GM18861 (cell line): ENCODE measurements at regions not wholly inside any gene's neighbourhood (a gene's known extent, or its start where the extent isn't known, plus 50 kb on each side); places are given as distances from the start of the nearest gene placed in this dataset.
"Not testable (repeated sequence)": the region's sequence is repeated elsewhere in the genome, so short reads cannot be mapped to it uniquely, and the experiment has no call there.

ENCODE experiments used
- ATAC-seq: cut with Tn5 transposase; IDR thresholded peaks from one replicate; pipeline ENCODE4 v1.9.1; 2021; ENCODE audit not compliant: unreplicated experiment

DNA sequence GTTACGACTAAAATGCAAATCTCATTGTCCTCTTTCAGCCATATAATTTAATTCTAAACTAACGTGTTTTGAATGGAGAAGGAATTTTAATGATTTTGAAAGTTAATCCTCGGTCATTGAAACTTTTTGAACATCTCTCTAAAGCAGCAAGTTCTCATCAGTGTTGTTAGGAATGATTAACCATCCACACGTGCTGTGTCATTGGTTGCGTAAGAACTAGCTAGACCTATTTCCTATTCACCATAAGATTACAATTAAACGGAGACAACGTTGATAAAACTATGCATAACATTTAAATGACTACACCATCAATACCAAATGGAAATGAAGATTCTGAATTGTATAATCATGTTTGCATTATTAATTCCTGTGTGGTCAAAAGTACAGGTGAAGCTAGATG, 155.6 kb upstream of the IRS2 start:
- ATAC-seq = no peak

DNA sequence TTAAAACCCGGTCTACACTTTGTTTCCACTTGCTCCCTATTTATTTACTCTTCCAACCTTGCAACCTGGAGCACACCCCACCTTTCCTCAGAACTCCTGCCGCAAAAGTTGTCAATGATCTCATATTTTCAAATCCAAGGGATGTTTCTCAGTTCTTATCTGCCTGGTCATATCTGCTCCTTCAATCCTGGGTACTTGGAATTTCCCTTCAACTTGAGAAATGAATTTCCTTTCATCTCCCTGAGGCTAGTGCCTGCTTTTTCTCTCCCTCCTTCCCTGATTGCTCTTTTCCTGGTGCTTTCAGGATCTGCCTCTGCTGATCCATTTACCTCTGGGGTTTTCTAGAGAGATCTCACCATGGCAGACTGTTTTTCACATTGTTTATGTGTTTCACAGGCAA, 154.8 kb upstream of the IRS2 start:
- ATAC-seq = no peak

DNA sequence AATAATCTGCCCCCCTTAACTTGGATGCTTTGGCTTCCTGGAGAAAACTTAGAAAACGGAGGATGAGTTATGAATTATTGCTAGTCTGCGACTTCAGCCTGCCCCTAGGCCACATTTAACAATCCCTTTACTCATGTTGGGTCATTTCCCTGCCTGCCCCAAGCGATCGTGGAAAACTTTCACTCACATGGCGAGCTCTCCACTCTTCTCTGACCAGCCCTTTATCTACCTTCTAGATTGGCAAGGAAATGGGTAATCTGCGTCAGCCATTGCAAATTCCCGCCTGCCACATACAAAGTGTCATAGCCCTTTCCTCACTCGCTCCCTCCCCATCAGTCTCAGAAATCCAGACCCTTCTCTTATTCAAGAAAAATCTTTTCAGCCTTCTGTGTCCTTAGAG, 154.3 kb upstream of the IRS2 start:
- ATAC-seq = no peak

DNA sequence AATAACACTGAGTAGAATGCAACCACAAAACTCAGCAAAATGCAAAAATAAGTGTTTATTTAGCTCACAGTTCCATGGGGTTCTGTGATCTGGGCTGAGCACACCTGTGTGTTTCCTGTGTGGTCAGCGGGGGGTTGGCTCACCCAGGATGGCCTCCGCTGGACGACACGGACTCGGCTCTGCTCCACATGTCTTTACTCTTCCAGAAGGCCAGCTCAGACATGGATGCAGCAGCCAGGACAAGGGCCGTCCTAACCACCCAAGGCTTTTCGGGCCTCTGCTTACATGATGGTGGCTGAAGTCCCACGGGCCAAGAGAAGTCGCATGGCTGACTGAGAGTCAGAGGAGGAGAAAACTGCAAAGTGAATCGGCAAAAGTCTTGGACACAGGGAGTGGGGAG, 153.5 kb upstream of the IRS2 start:
- no peak for ATAC-seq

DNA sequence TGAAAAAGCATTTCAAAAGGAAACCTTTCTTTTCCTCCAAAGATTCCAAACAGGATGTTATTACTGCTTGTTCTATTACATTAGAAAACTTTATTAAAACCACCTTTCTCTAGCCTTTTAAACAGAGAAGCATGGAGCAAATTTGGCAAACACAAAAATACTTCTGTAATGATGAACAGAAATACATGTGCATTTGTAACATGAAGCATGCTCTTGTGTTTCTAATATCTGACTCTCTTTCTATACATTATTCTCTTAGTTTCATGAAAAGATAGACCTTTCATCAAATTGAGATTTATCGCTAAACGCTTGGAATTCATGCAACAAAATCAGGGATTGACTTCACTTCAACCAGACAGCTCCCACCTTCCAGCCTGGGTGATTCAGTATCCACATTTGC, 152.8 kb upstream of the IRS2 start:
- ATAC-seq = no peak

DNA sequence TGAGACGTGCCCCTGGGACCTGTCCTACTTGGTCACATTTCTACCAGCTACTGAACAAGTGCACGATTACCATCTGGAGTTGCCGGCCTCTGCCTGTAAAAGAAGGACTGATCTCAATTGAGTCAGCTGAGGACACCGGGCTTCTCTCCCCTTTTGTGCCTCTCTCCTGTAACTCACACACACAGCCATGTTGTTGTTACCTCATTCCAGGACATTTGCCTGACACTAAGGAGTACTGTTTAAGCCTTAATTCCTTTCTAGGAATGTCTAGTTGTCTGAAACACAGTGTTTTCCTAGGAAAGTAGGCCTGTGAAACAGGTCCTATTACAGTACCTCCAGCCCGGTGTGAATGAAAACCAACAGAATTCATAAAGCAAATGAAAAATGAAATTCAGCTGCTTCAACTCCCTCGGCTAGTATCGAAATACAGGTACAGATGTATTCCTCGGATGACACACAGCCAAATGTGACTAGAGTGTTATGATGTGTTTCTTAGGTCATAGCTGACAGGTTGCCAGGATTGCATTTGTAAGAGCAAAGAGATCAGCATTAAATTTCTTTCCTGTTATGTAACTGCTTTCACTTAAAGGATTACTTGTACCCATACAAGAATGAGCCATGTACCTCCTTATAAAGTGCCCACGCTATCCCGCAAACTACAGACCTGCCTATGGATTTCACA, 152.0 kb upstream of the IRS2 start:
- ATAC-seq = no peak

DNA sequence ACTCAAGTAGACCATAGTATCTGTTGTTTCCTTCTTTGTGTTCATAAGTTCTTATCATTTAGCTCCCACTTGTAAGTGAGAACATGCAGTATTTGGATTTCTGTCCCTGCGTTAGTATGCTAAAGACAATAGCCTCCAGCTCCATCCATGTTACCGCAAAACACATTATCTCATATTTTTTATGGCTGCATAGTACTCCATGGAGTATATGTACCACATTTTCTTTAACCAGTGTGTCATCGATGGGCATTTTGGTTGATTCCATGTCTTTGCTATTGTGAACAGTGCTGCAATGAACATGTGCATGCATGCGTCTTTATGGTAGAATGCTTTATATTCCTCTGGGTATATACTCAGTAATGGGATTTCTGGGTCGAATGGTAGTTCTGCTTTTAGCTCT, 148.1 kb upstream of the IRS2 start:
- not testable (repeated sequence) for ATAC-seq

DNA sequence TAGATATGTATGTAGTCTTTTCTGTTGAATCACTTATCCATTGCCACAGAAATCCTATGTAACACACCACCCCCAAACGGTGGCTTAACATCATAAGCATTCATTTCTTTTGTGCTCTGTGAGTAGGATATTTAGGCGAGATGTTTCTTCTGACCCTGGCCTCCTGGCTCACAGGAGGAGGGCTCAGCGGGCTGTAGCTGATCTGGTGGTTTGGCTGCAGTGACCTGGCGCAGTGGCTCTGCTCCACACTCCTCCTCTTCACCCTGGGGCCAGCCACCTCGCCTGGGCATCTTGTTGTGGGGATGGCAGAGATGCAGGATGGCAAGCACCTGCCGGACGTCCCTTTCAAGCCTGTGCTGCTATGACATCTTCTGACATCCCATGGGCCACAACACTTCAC, 147.1 kb upstream of the IRS2 start:
- ATAC-seq = no peak

DNA sequence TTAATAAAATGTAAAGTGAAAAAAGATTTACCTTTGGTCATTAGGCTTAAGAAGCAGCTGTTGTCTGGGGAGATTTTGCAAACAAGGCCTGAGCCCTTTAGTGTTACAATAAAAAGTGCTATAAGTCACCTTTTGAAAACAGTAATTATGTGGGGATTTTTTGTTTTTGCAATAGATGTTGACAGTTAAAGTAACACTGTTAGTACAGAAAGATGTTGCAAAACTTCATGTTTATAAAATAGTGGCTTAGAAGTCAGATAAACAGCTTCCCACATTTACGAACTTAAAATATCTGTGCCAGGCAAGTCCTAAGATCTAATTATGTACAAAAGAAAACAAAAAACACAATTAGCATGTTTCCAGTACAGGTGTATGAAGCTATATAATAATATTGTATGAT, 138.0 kb upstream of the IRS2 start:
- no peak for ATAC-seq

DNA sequence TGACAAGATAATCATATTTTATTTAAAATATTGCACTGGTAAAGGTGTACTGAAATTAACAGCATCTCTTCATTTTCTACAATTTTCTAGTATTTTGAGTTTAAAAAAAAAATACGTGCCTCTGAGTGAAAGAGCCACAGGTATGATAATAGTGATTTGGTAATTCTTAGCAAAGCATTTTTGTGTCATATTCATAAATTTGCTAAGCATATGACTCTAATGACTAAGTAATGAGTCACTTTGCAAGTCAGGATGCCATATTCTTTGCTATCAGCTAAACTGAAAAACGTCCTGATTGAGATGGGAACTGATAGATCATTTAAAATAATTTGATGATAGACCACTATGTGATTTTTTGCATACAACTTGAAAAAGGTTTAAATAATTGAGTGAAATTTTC, 136.1 kb upstream of the IRS2 start:
- no peak for ATAC-seq

DNA sequence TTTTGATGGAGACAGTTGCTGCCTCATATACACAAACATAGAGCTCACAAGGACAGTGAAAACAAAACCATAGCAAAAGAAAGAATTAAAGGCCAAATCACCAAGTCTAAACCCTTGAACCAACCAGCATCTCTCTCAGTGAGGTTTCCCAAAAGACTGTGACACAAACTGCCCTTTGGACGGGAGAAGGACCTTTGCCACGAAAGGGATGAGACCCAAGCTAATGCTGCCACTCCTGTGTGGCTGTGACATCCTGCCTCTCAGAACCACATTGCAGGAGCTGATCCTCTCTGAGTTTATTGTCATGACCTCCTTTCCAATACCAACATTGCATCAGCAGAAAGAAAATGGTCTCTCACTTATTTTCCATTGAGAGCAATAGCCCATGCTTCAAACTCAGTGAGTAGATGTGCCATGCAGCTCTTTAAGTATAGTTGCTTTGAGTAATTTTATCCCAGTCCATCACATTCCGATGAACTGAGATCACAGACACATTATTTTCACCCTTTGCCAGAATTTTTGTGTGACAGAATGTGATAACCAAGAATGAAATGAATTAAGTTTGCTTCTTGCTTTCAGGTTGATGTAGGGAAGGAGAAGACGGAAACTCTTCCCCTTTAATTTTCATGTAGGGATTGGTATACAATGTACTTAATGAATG, 133.5 kb upstream of the IRS2 start:
- ATAC-seq = no peak

DNA sequence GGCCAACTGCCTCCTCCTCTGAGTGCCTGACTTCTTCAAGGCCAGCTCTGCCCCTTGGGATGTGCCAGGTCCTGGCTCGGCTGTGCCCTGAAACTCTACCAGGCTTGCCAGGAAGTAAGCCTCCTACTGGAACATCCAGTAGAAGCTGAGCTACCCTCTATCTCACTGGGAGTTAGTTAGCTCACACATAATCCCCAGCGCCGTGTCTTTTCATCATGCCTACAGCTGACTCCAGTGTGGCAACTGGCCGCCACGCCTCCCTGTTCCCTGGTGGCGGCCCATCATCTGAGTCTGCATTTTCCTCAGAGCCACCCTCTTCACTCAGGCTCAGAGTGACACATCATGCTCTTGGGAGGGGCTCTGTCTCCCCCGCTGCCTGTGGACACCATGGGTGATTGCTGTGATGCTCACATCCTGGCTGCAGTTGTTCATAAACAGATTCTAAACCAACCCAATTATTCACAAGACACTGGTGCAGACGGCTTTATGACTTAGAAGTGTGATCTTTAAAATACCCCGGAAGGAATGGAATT, 131.9 kb upstream of the IRS2 start:
- ATAC-seq = no peak

DNA sequence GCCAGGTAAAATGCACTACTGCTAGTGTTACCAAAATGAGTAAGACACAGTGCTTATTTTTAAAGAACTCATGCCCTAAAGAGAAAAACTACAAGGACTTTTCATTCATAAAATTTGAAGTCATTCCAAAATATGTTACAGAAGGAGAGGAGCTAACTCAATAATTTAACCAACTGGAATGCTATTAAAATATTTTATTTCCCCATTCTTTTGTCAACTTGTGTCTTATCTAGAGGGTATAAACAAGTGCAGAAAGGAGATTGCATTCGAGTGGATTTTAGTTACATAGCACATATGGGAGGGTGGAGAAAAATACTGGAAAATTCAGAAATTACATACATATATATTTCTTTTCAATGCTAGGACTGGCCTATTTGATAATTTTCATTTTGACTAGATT, 131.0 kb upstream of the IRS2 start:
- no peak for ATAC-seq

DNA sequence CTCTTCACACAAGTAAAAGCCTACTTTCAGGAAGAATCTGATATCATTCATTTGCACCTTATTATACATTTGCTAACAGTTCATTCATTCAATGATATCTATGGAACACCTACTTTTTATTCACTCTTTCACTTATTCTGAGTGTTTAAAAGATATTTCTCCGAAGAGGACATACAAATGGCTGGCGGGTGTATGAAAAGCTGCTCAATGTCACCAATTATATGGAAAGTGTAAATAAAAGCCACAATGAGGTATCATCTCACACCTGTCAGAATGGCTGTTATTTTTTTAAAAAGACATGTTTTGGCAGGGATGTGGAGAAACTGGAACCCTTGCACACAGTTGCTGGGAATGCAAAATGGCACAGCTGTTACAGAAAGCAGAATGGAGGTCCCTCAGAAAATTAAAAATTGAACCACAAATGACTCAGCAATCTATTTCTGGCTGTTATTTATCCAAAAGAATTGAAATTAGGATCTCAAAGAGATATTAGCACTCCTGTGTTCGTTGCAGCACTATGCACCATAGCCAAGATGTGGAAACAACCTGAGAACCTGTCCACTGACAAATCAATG, 127.6 kb upstream of the IRS2 start:
- ATAC-seq = no peak

DNA sequence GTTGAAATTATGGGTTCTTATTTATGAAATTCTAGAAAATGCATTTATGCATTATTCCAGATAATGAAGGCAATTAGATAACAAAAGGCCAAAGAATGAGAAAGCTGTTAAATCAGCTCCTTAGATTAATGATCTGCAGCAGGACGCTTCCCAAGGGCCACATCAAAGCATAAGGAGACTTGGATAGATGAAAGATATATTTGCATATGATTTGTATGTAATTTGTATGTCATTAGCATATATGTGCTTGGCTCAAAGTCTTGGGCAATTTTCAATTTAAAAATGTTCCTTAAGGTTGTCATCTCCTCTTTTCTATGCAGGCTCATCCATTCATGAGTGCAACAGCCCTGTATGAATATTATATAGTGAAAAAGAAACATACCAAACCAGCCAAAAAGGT, 126.8 kb upstream of the IRS2 start:
- ATAC-seq = no peak

DNA sequence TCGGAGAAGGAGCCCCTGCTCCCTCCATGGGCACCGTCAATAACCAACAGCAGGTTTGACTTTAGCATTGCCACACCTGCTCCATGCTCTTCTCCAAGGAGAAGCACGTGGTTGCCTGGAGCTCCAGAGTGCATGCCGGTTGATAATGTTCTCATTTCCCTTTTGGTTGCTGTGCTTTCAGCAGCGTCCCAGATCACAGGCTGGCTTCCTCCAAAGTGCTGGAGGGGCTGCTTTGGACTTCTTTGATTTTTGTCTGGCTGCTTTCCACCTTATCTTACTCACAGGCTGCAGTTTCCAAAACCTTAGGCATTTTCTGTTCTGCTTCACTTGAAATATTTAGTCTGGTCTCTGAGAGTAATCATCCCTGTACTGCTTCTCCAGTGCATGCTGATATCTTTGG, 123.8 kb upstream of the IRS2 start:
- ATAC-seq = no peak

DNA sequence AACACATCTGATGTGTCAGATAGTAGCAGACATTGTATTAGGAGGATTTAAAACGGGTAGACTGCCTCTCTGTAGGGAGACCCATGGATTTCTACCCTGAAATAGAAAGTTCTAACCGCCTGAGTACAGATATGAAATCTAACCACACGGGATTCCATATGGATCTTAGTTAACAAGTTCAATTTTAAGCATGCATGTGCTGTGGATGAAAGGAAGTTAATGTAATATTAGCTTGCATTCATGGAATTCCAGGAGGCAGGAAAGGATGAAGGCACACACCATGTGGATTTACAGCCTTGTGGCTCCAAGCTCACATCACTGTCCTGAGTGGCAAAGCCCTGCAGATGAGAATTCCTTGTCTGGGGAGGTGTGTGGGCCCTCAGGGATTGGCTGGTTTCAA, 120.6 kb upstream of the IRS2 start:
- ATAC-seq = no peak

DNA sequence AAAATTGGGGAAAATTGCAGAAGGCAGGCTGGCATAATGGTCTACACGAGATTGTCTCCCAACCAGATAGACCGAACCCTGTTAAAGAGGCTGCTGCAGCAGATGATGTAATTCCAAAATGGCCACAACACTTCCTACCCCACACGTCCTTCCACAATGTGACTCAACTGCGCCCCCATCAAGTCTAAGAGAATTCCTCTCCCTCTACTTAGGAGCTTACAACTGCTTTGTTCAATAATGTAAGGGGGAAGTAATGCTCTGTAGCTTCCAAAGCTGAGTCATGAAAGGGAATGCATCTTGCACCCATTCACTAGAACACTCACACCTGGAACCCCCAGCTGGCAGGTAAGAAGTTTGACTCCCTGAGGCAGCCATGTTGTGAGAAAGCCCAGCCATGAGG, 117.8 kb upstream of the IRS2 start:
- ATAC-seq = no peak

DNA sequence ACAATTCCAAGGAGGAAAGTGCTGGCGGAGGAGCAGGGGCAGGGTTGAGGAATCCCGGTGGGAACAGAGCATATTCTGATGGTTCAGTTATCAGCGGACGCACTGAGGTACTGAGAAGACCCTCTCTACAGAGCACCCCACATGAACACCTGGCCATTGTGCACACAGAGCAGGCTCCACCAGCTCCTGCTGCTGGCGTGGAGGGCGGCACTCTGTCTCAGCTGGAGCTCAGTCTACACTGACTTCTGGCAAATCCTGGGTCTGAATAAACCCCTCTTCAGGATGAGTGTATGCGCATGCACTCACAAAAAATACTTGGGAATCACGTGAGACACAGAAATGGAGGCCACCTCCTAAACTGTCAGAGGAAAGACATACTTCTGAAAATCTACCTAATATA, 114.4 kb upstream of the IRS2 start:
- ATAC-seq = no peak

DNA sequence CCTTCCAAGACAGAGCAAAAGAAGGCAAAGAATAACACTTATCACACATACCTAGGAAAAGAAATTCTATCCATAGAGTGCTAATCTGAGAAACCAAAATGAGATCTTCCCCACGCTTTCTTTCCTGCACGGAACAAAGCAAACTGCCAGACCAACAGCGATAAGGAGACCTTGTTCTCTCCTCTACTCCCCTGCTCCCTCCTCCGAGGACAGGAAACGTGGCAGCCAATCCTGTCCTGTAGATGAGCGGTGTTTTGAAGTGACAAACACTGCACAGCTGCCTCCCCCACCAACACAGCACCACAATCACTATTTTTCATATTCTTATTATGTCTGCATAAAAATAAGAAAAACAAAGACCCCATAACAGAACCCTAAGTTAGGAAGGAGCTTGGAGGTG, 113.9 kb upstream of the IRS2 start:
- ATAC-seq = no peak

DNA sequence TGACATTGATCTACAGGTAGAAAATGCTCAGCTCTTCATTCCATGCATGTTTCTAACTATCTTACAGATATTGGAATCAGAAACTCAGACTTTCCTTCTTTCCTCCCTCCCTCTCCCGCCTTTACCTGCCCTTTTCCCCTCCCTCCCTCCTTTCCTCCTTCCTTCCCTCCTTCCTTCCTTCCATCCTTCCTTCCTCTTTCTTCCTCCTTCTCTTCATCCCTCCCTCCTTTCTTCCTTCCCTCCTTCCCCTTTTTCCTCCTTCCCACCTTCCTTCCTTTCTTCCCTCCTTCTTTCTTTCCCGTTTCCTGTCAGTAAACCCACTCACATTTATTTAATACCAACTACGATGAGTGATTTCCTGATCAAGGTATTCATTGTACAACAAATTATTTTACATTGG, 113.4 kb upstream of the IRS2 start:
- ATAC-seq = no peak

DNA sequence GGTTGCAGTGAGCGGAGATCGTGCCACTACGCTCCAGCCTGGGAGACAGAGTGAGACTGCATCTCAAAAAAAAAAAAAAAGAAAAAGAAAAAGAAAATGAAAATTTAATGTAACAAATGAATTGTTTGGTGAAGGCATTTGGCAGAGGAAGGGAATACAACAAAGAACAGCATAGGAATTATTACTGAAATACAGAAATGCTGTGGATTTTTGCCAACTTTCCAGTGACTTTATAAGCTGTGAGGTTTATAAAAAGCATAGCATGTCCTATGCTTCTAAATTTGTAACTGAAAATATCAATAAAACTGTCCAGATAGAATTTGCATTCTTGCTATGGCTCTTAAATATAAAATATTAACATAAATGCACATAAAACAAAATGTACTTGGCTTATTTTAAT, 112.9 kb upstream of the IRS2 start:
- no peak for ATAC-seq
